ENCODE measurements at regions not wholly inside any gene's neighbourhood (a gene's known extent, or its start where the extent isn't known, plus 50 kb on each side); places are given as distances from the start of the nearest gene placed in this dataset.

GRCh38 chr12:115030017-115030416, 346.0 kb upstream of the TBX3 start:
- Histone ChIP-seq H3K4me1 (no peaks in the 10 kb centered on the region), H3K27ac (no peak overlapping the region), H3K4me3 (no peak overlapping the region), H3K9me3 (no peaks in the 10 kb centered on the region), H3K36me3 (replicated peaks in 1 of 2; ENCODE audit: insufficient read depth in 1 of 2, low read depth in 2 of 2) (no peaks in the 10 kb centered on the region), H3K27me3 (no peaks in the 10 kb centered on the region)
- DNase-seq: no peak
- intact Hi-C loops (cut with DNase I): no loop called here
- 91 to 92% methylated on average over 3 of the region's 3 CpGs for whole genome bisulfite sequencing, 2 donors
- no peak for TF ChIP-seq POLR2A (IDR thresholded peaks at IDR 0.05)
- TF ChIP-seq CTCF (IDR thresholded peaks at IDR 0.05): no peak
- no peak for ATAC-seq

- WGBS, 2 donors: 56 to 79% methylated on average over 3 of the region's 3 CpGs
- H3K9me3 ChIP-seq: no peaks in the 10 kb centered on the region
These were observed 340.6 kb upstream of the TBX3 start for GRCh38 chr12:115024531-115024930.

GRCh38 chr12:115023279-115024265, 339.6 kb upstream of the TBX3 start:
- Histone ChIP-seq H3K4me1 (no peaks in the 10 kb centered on the region), H3K27ac (no peak overlapping the region), H3K27me3 (no peaks in the 10 kb centered on the region), H3K36me3 (replicated peaks in 1 of 2; ENCODE audit: insufficient read depth in 1 of 2, low read depth in 2 of 2) (no peaks in the 10 kb centered on the region), H3K9me3 (no peaks in the 10 kb centered on the region), H3K4me3 (no peak overlapping the region)
- TF ChIP-seq CTCF (IDR thresholded peaks at IDR 0.05) (no peak), POLR2A (IDR thresholded peaks at IDR 0.05) (no peak)
- no peak for ATAC-seq
- peak in 3 of 4 donors; percentile 12 to 50 (median 25) for DNase-seq
- intact Hi-C loops (cut with DNase I): no loop called here
- WGBS, 2 donors: 52 to 63% methylated on average over 4 of the region's 4 CpGs

More at GRCh38 chr12:115024531-115024930, 340.6 kb upstream of the TBX3 start:
- H3K27ac ChIP-seq: no peak overlapping the region
- H3K27me3 ChIP-seq: no peaks in the 10 kb centered on the region
- no peak for DNase-seq
- H3K4me3 ChIP-seq: no peak overlapping the region
- no peak for ATAC-seq
- no peaks in the 10 kb centered on the region for H3K4me1 ChIP-seq
- no peak for TF ChIP-seq POLR2A (IDR thresholded peaks at IDR 0.05)
- no peak for TF ChIP-seq CTCF (IDR thresholded peaks at IDR 0.05)
- H3K36me3 ChIP-seq (replicated peaks in 1 of 2; ENCODE audit: insufficient read depth in 1 of 2, low read depth in 2 of 2): no peaks in the 10 kb centered on the region
- intact Hi-C loops (cut with DNase I): no loop called here

- Histone ChIP-seq H3K4me1 (no peaks in the 10 kb centered on the region), H3K4me3 (no peak overlapping the region), H3K9me3 (no peaks in the 10 kb centered on the region), H3K27ac (no peak overlapping the region), H3K27me3 (no peaks in the 10 kb centered on the region), H3K36me3 (replicated peaks in 1 of 2; ENCODE audit: insufficient read depth in 1 of 2, low read depth in 2 of 2) (no peaks in the 10 kb centered on the region)
- intact Hi-C loops (cut with DNase I): no loop called here
- no peak for ATAC-seq
- DNase-seq: no peak
- no peak for TF ChIP-seq CTCF (IDR thresholded peaks at IDR 0.05)
- no peak for TF ChIP-seq POLR2A (IDR thresholded peaks at IDR 0.05)
These were observed 336.1 kb upstream of the TBX3 start for GRCh38 chr12:115020091-115020490.

- Histone ChIP-seq H3K9me3 (no peaks in the 10 kb centered on the region), H3K36me3 (replicated peaks in 1 of 2; ENCODE audit: insufficient read depth in 1 of 2, low read depth in 2 of 2) (no peaks in the 10 kb centered on the region), H3K27ac (no peak overlapping the region), H3K4me1 (no peaks in the 10 kb centered on the region), H3K27me3 (no peaks in the 10 kb centered on the region), H3K4me3 (no peak overlapping the region)
- WGBS, 2 donors: 34 to 46% methylated on average over 2 of the region's 2 CpGs
- no peak for TF ChIP-seq POLR2A (IDR thresholded peaks at IDR 0.05)
- no peak for TF ChIP-seq CTCF (IDR thresholded peaks at IDR 0.05)
- DNase-seq: no peak
- ATAC-seq: no peak
- intact Hi-C loops (cut with DNase I): no loop called here
These were observed 333.4 kb upstream of the TBX3 start for GRCh38 chr12:115017346-115017745.
